ENCODE measurements at regions not wholly inside any gene's neighbourhood (a gene's known extent, or its start where the extent isn't known, plus 50 kb on each side); places are given as distances from the start of the nearest gene placed in this dataset.
A peak's percentile ranks its signal among the peaks of the same experiment; 100 is the strongest.

DNA sequence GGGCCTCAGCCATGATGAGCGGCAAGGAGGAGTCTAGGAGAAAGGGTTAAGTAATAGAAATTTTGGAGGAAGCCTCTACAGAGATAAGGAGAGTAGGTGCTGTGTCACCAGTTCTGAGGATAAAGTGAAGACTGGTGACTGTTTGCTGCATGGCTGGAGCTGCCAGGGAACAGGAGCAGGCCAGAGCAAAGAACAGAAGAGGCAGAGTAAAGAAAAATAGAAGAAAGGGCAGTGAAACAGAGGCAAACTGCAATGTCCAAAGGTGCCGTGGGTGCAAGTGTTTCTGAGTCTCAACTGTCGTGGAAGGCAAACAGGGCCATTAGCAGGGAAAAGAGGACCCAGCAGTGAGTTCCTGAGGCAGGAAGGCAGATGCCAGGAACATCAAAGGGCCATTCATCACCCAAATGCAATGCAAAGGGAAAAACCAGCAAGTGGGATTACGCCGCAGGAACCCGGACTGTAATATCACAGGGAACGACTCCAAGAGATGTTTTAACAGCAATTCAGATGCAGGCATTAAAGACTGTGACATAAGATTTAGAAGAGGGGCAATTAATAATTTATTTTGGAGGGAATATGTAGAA, 318.3 kb downstream of the FOXO1 start:
- intact Hi-C loops (cut with DNase I; ENCODE audit: low total_unique reads) = no loop called here
- H3K27ac ChIP-seq = no peak overlapping the region
- TF ChIP-seq POLR2A (IDR thresholded peaks at IDR 0.05) (no peak), CTCF (IDR thresholded peaks at IDR 0.05) (no peak)
- peaks cover 34% of the 10 kb centered on the region for H3K4me1 ChIP-seq
- WGBS, 2 donors = 93 to 96% methylated on average over 7 of the region's 7 CpGs
- H3K36me3 ChIP-seq (ENCODE audit: low read depth, missing control alignments) = no peaks in the 10 kb centered on the region
- no peak for DNase-seq
- no peak overlapping the region for H3K4me3 ChIP-seq
- H3K27me3 ChIP-seq = no peaks in the 10 kb centered on the region
- H3K9me3 ChIP-seq = no peaks in the 10 kb centered on the region

- Histone ChIP-seq H3K9me3 (no peaks in the 10 kb centered on the region), H3K4me1 (peaks cover 13% of the 10 kb centered on the region), H3K36me3 (ENCODE audit: low read depth, missing control alignments) (no peaks in the 10 kb centered on the region), H3K4me3 (no peak overlapping the region), H3K27me3 (no peaks in the 10 kb centered on the region), H3K27ac (no peak overlapping the region)
- WGBS, 2 donors = 92 to 94% methylated on average over 10 of the region's 10 CpGs
- intact Hi-C loops (cut with DNase I; ENCODE audit: low total_unique reads) = no loop called here
- TF ChIP-seq POLR2A (IDR thresholded peaks at IDR 0.05) (no peak), CTCF (IDR thresholded peaks at IDR 0.05) (no peak)
- DNase-seq = no peak
These were observed 316.0 kb downstream of the FOXO1 start for GRCh38 chr13:40350283-40350992.

GRCh38 chr13:40351537-40352379, 314.7 kb downstream of the FOXO1 start:
- H3K4me1 ChIP-seq = peaks cover 13% of the 10 kb centered on the region
- no peak overlapping the region for H3K4me3 ChIP-seq
- WGBS, 2 donors = 61 to 71% methylated on average over 9 of the region's 9 CpGs
- no peaks in the 10 kb centered on the region for H3K9me3 ChIP-seq
- no peaks in the 10 kb centered on the region for H3K27me3 ChIP-seq
- no peaks in the 10 kb centered on the region for H3K36me3 ChIP-seq (ENCODE audit: low read depth, missing control alignments)
- intact Hi-C loops (cut with DNase I; ENCODE audit: low total_unique reads) = no loop called here
- H3K27ac ChIP-seq = peak overlapping the region in 1 of 2 donors; percentile 17
- TF ChIP-seq POLR2A (IDR thresholded peaks at IDR 0.05) (no peak), CTCF (IDR thresholded peaks at IDR 0.05) (no peak)
- DNase-seq = no peak

DNA sequence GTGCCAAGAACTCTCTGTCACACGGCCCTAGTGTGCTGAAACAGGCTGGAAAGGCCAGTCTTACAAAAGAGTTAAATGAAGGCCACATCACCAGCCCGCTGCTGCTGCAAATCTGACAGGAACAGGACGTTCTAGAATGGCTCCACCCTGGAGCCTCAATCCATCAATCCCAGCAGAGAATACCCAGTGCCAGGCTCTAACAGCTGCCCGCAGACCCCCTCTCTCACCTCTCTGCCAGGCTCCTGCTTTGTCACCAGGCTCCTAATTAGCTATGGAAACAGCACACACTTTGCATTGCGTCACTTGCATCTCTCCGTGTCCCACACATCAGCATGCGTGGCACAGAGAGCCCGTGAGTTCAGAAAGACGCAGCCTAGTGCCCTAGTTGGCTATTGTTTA, 314.1 kb downstream of the FOXO1 start:
- Histone ChIP-seq H3K4me1 (peaks cover 13% of the 10 kb centered on the region), H3K36me3 (ENCODE audit: low read depth, missing control alignments) (no peaks in the 10 kb centered on the region), H3K4me3 (no peak overlapping the region), H3K9me3 (no peaks in the 10 kb centered on the region), H3K27me3 (no peaks in the 10 kb centered on the region), H3K27ac (peak overlapping the region in 1 of 2 donors; percentile 17)
- WGBS, 2 donors = 49 to 61% methylated on average over 9 of the region's 9 CpGs
- intact Hi-C loops (cut with DNase I; ENCODE audit: low total_unique reads) = no loop called here
- DNase-seq = peak; percentile 48
- no peak for TF ChIP-seq CTCF (IDR thresholded peaks at IDR 0.05)
- no peak for TF ChIP-seq POLR2A (IDR thresholded peaks at IDR 0.05)
